ENCODE measurements at regions not wholly inside any gene's neighbourhood (a gene's known extent, or its start where the extent isn't known, plus 50 kb on each side); places are given as distances from the start of the nearest gene placed in this dataset.

- no peak for TF ChIP-seq POLR2A (IDR thresholded peaks at IDR 0.05)
- TF ChIP-seq CTCF (IDR thresholded peaks at IDR 0.05) = no peak
- no peak for TF ChIP-seq POLR2AphosphoS5 (IDR thresholded peaks at IDR 0.05)
Observed at GRCh38 chr20:40591536-40591935, 97.5 kb downstream of the MAFB start.

All from sigmoid colon (tissue), 4 donors.